Brain microvascular endothelial cell (primary cell): ENCODE measurements at regions not wholly inside any gene's neighbourhood (a gene's known extent, or its start where the extent isn't known, plus 50 kb on each side); places are given as distances from the start of the nearest gene placed in this dataset.

ENCODE experiments used
- DNase-seq: peaks from one replicate; pipeline ENCODE4 v3.0.0-alpha.2; 2020
- H3K27ac ChIP-seq: fragments of 250-450 bp; sonication (Bioruptor Pico); 2 replicates; pipeline ENCODE4 v1.5.1; 2020; ENCODE audit warnings: mild to moderate bottlenecking, moderate library complexity
- H3K27me3 ChIP-seq: fragments of 250-450 bp; sonication (Bioruptor Pico); replicated peaks from 2 replicates; pipeline ENCODE4 v1.5.1; 2020; ENCODE audit warnings: mild to moderate bottlenecking
- H3K36me3 ChIP-seq: fragments of 250-450 bp; sonication (Bioruptor Pico); replicated peaks from 2 replicates; pipeline ENCODE4 v1.5.1; 2020; ENCODE audit warnings: mild to moderate bottlenecking
- H3K4me3 ChIP-seq: 2 replicates; pipeline ENCODE4 v1.5.1; 2011; ENCODE audit warnings: low read depth, mild to moderate bottlenecking, control low read depth, low read length, moderate library complexity
- in situ Hi-C: cut with HindIII; loops from 2 replicates; pipeline ENCODE4 v1.10.0; 2017; ENCODE audit warnings: low sequenced_read_pairs, low pct_ligation_motif_present
- TF ChIP-seq, protein P1 (sequence below): IDR thresholded peaks from 2 replicates; pipeline ENCODE4 v1.5.1; 2011; ENCODE audit warnings: low read depth, mild to moderate bottlenecking, moderate library complexity, low read length, control low read depth, inconsistent platforms; ENCODE audit errors: missing control alignments

GRCh38 chr5:90056911-90057705, 352.4 kb downstream of the CETN3 start:
- no peaks in the 10 kb centered on the region for H3K27me3 ChIP-seq
- DNase-seq: no peak
- H3K4me3 ChIP-seq: no peak overlapping the region
- H3K27ac ChIP-seq: peak overlapping the region; percentile 89
- TF ChIP-seq, protein P1, sequence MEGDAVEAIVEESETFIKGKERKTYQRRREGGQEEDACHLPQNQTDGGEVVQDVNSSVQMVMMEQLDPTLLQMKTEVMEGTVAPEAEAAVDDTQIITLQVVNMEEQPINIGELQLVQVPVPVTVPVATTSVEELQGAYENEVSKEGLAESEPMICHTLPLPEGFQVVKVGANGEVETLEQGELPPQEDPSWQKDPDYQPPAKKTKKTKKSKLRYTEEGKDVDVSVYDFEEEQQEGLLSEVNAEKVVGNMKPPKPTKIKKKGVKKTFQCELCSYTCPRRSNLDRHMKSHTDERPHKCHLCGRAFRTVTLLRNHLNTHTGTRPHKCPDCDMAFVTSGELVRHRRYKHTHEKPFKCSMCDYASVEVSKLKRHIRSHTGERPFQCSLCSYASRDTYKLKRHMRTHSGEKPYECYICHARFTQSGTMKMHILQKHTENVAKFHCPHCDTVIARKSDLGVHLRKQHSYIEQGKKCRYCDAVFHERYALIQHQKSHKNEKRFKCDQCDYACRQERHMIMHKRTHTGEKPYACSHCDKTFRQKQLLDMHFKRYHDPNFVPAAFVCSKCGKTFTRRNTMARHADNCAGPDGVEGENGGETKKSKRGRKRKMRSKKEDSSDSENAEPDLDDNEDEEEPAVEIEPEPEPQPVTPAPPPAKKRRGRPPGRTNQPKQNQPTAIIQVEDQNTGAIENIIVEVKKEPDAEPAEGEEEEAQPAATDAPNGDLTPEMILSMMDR: no peak
- H3K36me3 ChIP-seq: no peaks in the 10 kb centered on the region
- in situ Hi-C loops: no loop called here

- Histone ChIP-seq H3K27ac (peak overlapping the region; percentile 89), H3K4me3 (peak overlapping the region; percentile 1), H3K36me3 (no peaks in the 10 kb centered on the region), H3K27me3 (no peaks in the 10 kb centered on the region)
- peak; percentile 86 for DNase-seq
- in situ Hi-C loops: no loop called here
- TF ChIP-seq, protein P1: no peak
Measured at GRCh38 chr5:90055831-90056328, 353.7 kb downstream of the CETN3 start.

- TF ChIP-seq, protein P1: no peak
- Histone ChIP-seq H3K27ac (peak overlapping the region; percentile 89), H3K27me3 (no peaks in the 10 kb centered on the region), H3K36me3 (no peaks in the 10 kb centered on the region), H3K4me3 (no peak overlapping the region)
- DNase-seq: no peak
- in situ Hi-C loops: no loop called here
Measured at GRCh38 chr5:90054612-90055011, 354.9 kb downstream of the CETN3 start.

GRCh38 chr5:90051756-90052155, 357.8 kb downstream of the CETN3 start:
- TF ChIP-seq, protein P1: no peak
- no peaks in the 10 kb centered on the region for H3K27me3 ChIP-seq
- H3K27ac ChIP-seq: no peak overlapping the region
- H3K4me3 ChIP-seq: no peak overlapping the region
- no peaks in the 10 kb centered on the region for H3K36me3 ChIP-seq
- DNase-seq: no peak
- in situ Hi-C loops: no loop called here

DNA sequence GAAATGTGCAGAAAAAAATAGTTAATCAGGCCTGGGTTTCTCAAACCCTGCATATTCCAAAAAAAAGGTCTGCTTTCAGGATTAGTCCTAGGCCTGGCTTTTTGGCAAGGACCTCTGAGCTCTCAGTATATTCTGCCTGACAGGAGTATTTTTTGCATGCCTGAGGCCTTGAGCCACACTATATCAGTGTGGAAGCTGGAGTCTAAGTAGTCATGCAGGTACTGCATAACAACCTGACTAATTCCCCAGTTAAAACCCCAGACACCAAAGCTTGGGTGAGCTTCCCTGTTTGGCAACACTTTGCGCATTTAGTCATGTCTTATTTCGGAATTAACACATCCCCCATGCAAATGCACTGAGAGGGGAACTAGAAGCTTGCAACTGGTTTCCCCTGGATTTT, 359.5 kb downstream of the CETN3 start:
- TF ChIP-seq, protein P1: no peak
- in situ Hi-C loops: no loop called here
- H3K4me3 ChIP-seq: no peak overlapping the region
- H3K27me3 ChIP-seq: no peaks in the 10 kb centered on the region
- no peaks in the 10 kb centered on the region for H3K36me3 ChIP-seq
- no peak for DNase-seq
- H3K27ac ChIP-seq: no peak overlapping the region
